ENCODE measurements at regions not wholly inside any gene's neighbourhood (a gene's known extent, or its start where the extent isn't known, plus 50 kb on each side); places are given as distances from the start of the nearest gene placed in this dataset.

GRCh38 chr18:24831081-24831480 lies 370.6 kb downstream of the HRH4 start:
- no peak for DNase-seq (ENCODE audit: low spot score)

GRCh38 chr18:24831871-24832665 lies 371.6 kb downstream of the HRH4 start:
- DNase-seq (ENCODE audit: low spot score), result no peak

- no peak for DNase-seq (ENCODE audit: low spot score)
Observed at GRCh38 chr18:24835751-24836150, 375.3 kb downstream of the HRH4 start.

- no peak for DNase-seq (ENCODE audit: low spot score)
Observed at GRCh38 chr18:24837066-24837465, 376.6 kb downstream of the HRH4 start.

GRCh38 chr18:24840051-24840450 lies 379.6 kb downstream of the HRH4 start:
- no peak for DNase-seq (ENCODE audit: low spot score)

GRCh38 chr18:24840640-24841039 lies 380.2 kb downstream of the HRH4 start:
- no peak for DNase-seq (ENCODE audit: low spot score)

GRCh38 chr18:24841536-24841935 lies 381.1 kb downstream of the HRH4 start:
- DNase-seq (ENCODE audit: low spot score), result no peak

DNA sequence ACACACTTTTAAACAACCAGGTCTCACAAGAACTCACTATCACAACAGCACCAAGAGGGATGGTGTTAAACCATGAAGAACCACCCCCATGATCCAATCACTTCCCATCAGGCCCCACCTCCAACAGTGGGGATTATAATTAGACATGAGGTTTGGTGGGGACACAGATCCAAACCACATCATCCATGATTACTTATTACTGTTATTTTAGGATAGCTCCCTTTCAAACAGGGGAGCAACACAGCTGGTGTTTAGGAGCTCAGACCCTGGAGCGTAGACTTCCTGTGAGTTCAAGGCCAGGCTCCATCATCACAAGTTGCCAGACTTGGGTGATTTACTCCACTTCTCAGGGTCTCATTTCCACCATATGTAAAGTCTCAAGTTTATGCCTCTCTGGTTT lies 382.7 kb downstream of the HRH4 start:
- DNase-seq (ENCODE audit: low spot score), result no peak

GRCh38 chr18:24846138-24846537 lies 385.7 kb downstream of the HRH4 start:
- peak; percentile 3 for DNase-seq (ENCODE audit: low spot score)

DNA sequence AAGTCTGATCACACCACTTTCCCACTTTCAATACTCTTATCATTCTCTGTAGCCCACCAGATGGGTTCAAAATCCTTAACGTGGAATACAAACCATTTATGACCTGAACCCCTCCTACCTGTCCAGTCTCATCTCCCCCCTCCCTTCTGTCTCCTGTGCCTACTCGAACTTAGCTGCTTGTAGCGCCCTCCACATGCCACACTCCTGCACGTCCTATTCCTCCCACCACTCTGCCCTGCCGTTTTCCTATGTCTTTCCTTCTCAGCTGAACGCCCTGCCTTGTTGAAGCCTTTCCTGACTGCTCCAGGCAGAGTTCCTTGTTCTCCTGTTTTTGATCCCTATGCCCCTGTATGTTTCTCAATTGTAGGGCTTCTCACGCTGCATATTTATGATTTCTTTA lies 390.1 kb downstream of the HRH4 start:
- no peak for DNase-seq (ENCODE audit: low spot score)

DNA sequence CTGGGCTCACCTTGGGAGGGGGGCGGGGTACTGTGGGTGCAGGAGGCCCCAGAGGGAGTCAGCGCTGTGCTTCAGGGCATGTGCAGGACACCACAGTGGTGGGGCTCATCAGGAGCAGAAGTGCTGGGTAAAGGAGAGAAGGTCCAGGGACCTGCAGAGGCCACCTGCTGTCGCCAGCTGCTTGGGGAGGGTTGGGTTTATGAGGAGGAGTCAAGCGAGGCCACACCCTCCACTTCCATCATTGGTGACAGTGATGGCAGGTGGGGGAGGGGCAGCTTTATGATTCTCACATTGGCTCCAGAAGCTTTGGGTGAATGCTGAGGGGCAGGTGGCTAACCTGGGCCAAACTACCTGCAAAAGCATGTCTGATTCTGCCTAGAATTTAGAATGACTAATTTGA lies 392.6 kb downstream of the HRH4 start:
- DNase-seq (ENCODE audit: low spot score), result no peak

DNA sequence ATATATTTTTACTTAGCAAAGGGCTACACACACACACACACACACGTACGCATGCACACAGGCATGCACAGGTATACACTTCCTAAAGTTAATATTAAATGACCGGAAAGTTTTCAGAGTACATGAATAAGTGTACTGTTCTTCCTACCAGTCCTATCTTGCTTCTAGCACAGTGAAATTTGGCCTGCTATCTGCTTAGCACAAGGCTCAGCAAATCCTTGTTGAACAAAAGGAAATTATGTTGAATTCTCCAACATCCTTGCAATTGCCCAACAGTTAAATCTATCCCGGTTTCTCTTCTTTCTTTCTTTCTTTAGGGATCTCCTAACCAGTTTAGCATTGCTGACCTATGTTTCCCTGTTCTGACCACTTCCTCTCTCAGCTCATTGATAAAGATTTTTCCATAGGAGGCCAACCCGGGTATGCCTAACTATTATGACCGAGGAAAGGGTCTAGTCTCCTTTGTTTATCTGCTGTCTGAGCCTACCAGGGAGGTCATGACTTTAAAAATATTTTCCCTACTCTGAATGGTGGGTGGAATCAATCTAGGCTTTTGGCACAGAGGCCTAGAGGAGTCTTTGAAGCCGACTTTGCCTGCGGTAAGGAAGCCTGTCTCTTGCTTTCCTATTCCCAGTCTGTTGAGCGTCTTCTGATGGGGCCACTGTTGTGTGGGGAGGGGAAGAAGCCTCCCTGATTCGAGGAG lies 400.7 kb downstream of the HRH4 start:
- DNase-seq (ENCODE audit: low spot score), result no peak

GRCh38 chr18:24862201-24862816 lies 401.9 kb downstream of the HRH4 start:
- no peak for DNase-seq (ENCODE audit: low spot score)

- no peak for DNase-seq (ENCODE audit: low spot score)
Observed at GRCh38 chr18:24868311-24868710, 407.9 kb downstream of the HRH4 start.

GRCh38 chr18:24868760-24869237 lies 408.4 kb downstream of the HRH4 start:
- no peak for DNase-seq (ENCODE audit: low spot score)

DNA sequence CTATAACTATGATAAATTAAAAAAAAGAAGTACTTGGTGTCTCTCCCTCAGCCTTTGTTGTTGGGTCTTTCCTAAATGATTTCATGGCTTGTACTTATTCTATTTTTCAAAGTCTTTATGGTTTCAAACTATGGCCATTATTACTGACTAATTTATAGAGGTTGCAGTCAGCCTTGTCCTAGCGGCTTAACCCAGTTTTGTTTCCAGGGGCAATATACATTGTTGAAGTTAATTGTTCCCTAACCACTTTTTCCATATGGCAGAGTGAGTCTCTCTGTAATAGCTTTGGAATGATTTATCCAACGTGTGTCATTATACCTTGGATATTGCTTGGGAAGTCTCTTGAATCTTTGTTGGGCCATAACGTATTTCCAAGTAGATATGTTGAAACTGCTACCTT lies 408.8 kb downstream of the HRH4 start:
- no peak for DNase-seq (ENCODE audit: low spot score)

GRCh38 chr18:24875286-24875685 lies 414.8 kb downstream of the HRH4 start:
- no peak for DNase-seq (ENCODE audit: low spot score)

DNA sequence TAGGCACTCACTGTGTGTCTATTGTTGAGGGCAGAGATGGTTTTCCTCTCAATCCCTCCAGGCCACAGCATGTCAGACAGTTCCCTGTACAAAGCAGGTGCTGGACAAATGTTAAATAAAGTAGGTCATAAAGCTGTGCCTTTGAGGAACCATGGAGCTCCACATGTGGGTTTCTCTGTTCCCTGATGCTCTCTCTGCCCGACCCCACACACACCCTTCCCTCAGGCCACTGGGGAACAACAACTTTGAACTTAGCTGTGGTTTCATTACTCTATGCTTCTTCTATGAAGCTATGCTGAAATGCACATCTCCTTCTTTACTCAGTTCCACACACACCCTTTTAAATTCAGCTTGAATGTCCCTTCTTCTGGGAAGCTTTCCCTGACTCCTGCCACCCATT lies 415.3 kb downstream of the HRH4 start:
- no peak for DNase-seq (ENCODE audit: low spot score)

GRCh38 chr18:24876266-24876665 lies 415.8 kb downstream of the HRH4 start:
- DNase-seq (ENCODE audit: low spot score), result no peak

GRCh38 chr18:24877066-24877465 lies 416.6 kb downstream of the HRH4 start:
- no peak for DNase-seq (ENCODE audit: low spot score)

DNA sequence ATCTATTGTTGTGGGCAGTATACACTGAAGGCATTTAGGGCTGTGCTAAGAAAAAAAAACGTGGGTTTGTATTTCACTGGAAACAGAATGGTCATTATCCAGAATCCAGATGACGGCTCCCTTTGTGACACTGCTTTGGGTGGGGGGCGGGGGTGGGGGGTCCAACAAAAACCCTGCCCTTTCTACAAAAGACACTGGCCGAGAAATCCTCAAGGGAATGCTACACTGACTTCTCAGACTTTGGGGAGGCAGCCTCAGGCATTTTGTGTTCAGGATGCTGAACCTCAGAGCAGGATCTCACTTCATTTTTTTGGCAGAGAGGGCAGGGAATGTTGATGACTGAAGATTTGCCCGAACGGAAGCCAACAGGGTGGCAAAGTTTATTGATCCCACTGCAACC lies 417.1 kb downstream of the HRH4 start:
- DNase-seq (ENCODE audit: low spot score), result no peak

GRCh38 chr18:24878289-24878688 lies 417.9 kb downstream of the HRH4 start:
- peak; percentile 56 for DNase-seq (ENCODE audit: low spot score)

GRCh38 chr18:24885276-24885675 lies 424.8 kb downstream of the HRH4 start:
- no peak for DNase-seq (ENCODE audit: low spot score)

All from NAMALWA (cell line).